OCI-LY7 (cell line): ENCODE measurements at regions not wholly inside any gene's neighbourhood (a gene's known extent, or its start where the extent isn't known, plus 50 kb on each side); places are given as distances from the start of the nearest gene placed in this dataset.
"Not testable (repeated sequence)": the region's sequence is repeated elsewhere in the genome, so short reads cannot be mapped to it uniquely, and the experiment has no call there.

Experiments used
- BruUV-seq: library from RNA; stranded (reverse); fragments of 400-500 nt; replicated peaks from 2 replicates; lab custom pipeline; 2021; lab: Mats Ljungman, UMichigan
- CTCF ChIA-PET: fragments of 300-600 bp; sonication (Branson Sonifier 250); formaldehyde crosslinking; loops from one replicate; lab custom pipeline; 2022; ENCODE audit warnings: antibody characterized with exemption; ENCODE audit not compliant: unreplicated experiment; lab: Charles Lee
- POLR2A ChIA-PET: fragments of 300-600 bp; sonication (Branson Sonifier 250); formaldehyde crosslinking; loops from one replicate; lab custom pipeline; 2022; ENCODE audit warnings: antibody characterized with exemption; lab: Charles Lee
- DNase-seq: peaks from one replicate; pipeline ENCODE4 v3.0.0-alpha.2; 2015; ENCODE audit warnings: low spot score
- H2AFZ ChIP-seq: fragments of 200-600 bp; sonication (generic), shearing (Covaris generic); 2 replicates; pipeline ENCODE4 v1.6.1; 2014; ENCODE audit warnings: mild to moderate bottlenecking, antibody characterized with exemption, low read length, moderate library complexity
- H3K27ac ChIP-seq: fragments of 200-600 bp; sonication (generic); 2 replicates; pipeline ENCODE4 v1.5.1; 2014; ENCODE audit warnings: mixed run types, low read depth, mild to moderate bottlenecking, moderate library complexity, low read length, inconsistent platforms; ENCODE audit not compliant: poor library complexity, severe bottlenecking
- H3K36me3 ChIP-seq: fragments of 200-600 bp; sonication (generic); 2 replicates; pipeline ENCODE4 v1.6.1; 2014; ENCODE audit warnings: mild to moderate bottlenecking, antibody characterized with exemption, low read length, moderate library complexity, mixed read lengths; ENCODE audit not compliant: insufficient read depth
- H3K4me1 ChIP-seq: fragments of 200-600 bp; sonication (generic); 2 replicates; pipeline ENCODE4 v1.5.1; 2014; ENCODE audit warnings: mild to moderate bottlenecking, low read length; ENCODE audit not compliant: insufficient read depth, poor library complexity, severe bottlenecking
- H3K4me2 ChIP-seq: fragments of 200-600 bp; sonication (generic); 2 replicates; pipeline ENCODE4 v1.6.1; 2014; ENCODE audit warnings: mild to moderate bottlenecking, low read length
- H3K4me3 ChIP-seq: fragments of 200-600 bp; sonication (generic); 2 replicates; pipeline ENCODE4 v1.5.1; 2014; ENCODE audit warnings: mild to moderate bottlenecking, low read depth, low read length; ENCODE audit not compliant: poor library complexity, severe bottlenecking
- H3K79me2 ChIP-seq: fragments of 200-600 bp; sonication (generic); 2 replicates; pipeline ENCODE4 v1.6.1; 2016; ENCODE audit warnings: low read depth, mild to moderate bottlenecking, low read length, moderate library complexity, mixed read lengths; ENCODE audit not compliant: insufficient read depth
- H3K9me2 ChIP-seq: fragments of 200-600 bp; sonication (generic); 2 replicates; pipeline ENCODE4 v1.6.1; 2016; ENCODE audit warnings: mild to moderate bottlenecking, low read length, mixed read lengths; ENCODE audit not compliant: insufficient read depth
- H3K9me3 ChIP-seq: fragments of 200-600 bp; sonication (generic); 2 replicates; pipeline ENCODE4 v1.6.1; 2014; ENCODE audit warnings: mild to moderate bottlenecking, mixed run types, low read length, mixed read lengths
- H4K20me1 ChIP-seq: fragments of 200-600 bp; sonication (generic); 2 replicates; pipeline ENCODE4 v1.6.1; 2014; ENCODE audit warnings: mild to moderate bottlenecking, antibody characterized with exemption, low read length, moderate library complexity, mixed read lengths; ENCODE audit not compliant: insufficient read depth
- CTCF ChIP-seq: fragments of 200-600 bp; sonication (generic); conservative IDR thresholded peaks from 2 replicates; pipeline ENCODE4 v1.5.1; 2014; ENCODE audit warnings: mild to moderate bottlenecking, antibody characterized with exemption, low read length, moderate library complexity, mixed read lengths
- EZH2phosphoT487 ChIP-seq: fragments of 200-600 bp; sonication (generic); IDR thresholded peaks from 2 replicates; pipeline ENCODE4 v1.6.1; 2018; ENCODE audit warnings: low read depth, borderline replicate concordance, mild to moderate bottlenecking, mixed run types, antibody characterized with exemption, low read length, moderate library complexity, mixed read lengths
- intact Hi-C: fragments of 100-400 bp; cut with micrococcal nuclease; formaldehyde crosslinking; loops from one replicate; pipeline ENCODE4 v1.10.0; 2022; ENCODE audit not compliant: unreplicated experiment

GRCh38 chr22:35160268-35160667 lies 94.3 kb downstream of the ISX start:
- no peak for DNase-seq
- intact Hi-C loops, result no loop called here
- TF ChIP-seq CTCF (no peak), EZH2phosphoT487 (no peak)
- Histone ChIP-seq H3K4me3 (no peak overlapping the region), H3K4me2 (no peak overlapping the region), H2AFZ (no peak overlapping the region), H3K9me2 (no peaks in the 10 kb centered on the region), H4K20me1 (no peaks in the 10 kb centered on the region), H3K4me1 (no peaks in the 10 kb centered on the region), H3K27ac (no peak overlapping the region), H3K9me3 (no peaks in the 10 kb centered on the region), H3K36me3 (no peaks in the 10 kb centered on the region), H3K79me2 (no peaks in the 10 kb centered on the region)
- CTCF ChIA-PET, result no interaction called here
- no TSS peak for BruUV-seq
- POLR2A ChIA-PET, result no interaction called here

DNA sequence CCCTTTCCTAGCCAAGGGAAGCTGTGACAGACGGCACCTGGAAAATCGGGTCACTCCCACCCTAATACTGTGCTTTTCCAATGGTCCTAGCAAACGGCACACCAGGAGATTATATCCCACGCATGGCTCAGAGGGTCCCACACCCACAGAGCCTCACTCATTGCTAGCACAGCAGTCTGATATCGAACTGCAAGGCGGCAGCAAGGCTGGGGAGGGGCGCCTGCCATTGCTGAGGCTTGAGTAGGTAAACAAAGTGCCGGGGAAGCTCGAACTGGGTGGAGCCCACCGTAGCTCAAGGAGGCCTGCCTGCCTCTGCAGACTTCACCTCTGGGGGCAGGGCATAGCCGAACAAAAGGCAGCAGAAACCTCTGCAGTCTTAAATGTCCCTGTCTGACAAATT lies 91.4 kb upstream of the HMGXB4 start:
- H3K79me2 ChIP-seq, H4K20me1 ChIP-seq, H3K9me2 ChIP-seq, H3K4me3 ChIP-seq, intact Hi-C loops, H3K4me2 ChIP-seq, BruUV-seq, H3K36me3 ChIP-seq, H2AFZ ChIP-seq, DNase-seq, H3K4me1 ChIP-seq, POLR2A ChIA-PET, H3K27ac ChIP-seq, H3K9me3 ChIP-seq, CTCF ChIA-PET: not testable (repeated sequence)

DNA sequence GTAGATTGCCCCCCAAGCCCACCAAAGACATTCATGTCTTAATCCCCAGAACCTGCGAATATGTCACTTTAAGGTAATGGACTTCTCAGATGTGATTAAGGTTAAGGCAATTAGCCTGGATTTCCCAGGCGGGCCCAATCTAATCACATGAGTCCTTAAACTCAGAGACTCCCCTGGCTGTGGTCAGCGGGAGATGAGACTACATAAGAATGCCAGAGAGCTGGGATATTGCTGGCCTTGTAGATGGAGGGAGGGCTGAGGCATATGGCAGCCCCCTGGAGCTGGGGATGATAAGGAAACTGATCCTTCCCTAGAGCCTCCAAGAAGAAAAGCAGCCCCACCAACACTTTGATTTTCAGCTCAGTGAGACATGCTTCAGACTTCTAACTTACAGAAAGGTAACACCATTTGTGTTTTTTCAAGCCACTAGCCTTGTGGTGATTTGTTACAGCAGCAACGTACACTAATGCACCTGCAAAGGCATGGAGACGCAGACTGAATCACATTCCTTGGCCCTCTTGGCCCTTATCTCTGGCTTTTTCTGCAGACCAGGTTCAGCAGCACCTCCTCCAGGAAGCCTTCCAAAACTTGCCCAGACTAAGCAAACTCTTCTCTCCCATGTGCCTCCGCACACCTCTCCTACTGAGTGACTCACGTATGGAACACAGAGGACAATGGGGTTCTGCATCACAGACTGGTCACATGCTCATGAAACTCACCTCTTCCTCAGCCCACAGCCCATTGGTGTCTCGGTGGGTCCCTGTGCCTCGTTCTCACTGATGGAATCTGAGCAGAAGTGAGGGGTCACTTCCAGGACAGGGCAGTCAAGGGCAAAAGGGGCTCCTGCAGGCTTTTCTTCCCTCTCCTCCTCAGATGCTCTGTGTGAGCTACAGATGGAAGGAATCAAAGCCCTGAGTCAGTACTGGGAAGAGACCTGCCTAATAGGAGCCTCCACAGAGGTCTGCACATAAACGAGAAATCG lies 86.3 kb upstream of the HMGXB4 start:
- ChIA-PET POLR2A (no interaction called here), CTCF (no interaction called here)
- Histone ChIP-seq H3K9me2 (no peaks in the 10 kb centered on the region), H3K4me2 (no peak overlapping the region), H3K79me2 (no peaks in the 10 kb centered on the region), H4K20me1 (no peaks in the 10 kb centered on the region), H3K27ac (no peak overlapping the region), H3K36me3 (no peaks in the 10 kb centered on the region), H3K4me3 (no peak overlapping the region), H2AFZ (no peak overlapping the region), H3K4me1 (no peaks in the 10 kb centered on the region), H3K9me3 (no peaks in the 10 kb centered on the region)
- BruUV-seq, result no TSS peak
- no peak for DNase-seq
- intact Hi-C loops, result no loop called here
- TF ChIP-seq EZH2phosphoT487, result no peak
- TF ChIP-seq CTCF, result no peak
